Glomerular endothelial cell (primary cell): ENCODE measurements at regions not wholly inside any gene's neighbourhood (a gene's known extent, or its start where the extent isn't known, plus 50 kb on each side); places are given as distances from the start of the nearest gene placed in this dataset.

Experiments used
- DNase-seq: peaks from one replicate; pipeline ENCODE4 v3.0.0-alpha.2; 2011; ENCODE audit warnings: low read depth, low spot score; ENCODE audit errors: extremely low read depth

DNA sequence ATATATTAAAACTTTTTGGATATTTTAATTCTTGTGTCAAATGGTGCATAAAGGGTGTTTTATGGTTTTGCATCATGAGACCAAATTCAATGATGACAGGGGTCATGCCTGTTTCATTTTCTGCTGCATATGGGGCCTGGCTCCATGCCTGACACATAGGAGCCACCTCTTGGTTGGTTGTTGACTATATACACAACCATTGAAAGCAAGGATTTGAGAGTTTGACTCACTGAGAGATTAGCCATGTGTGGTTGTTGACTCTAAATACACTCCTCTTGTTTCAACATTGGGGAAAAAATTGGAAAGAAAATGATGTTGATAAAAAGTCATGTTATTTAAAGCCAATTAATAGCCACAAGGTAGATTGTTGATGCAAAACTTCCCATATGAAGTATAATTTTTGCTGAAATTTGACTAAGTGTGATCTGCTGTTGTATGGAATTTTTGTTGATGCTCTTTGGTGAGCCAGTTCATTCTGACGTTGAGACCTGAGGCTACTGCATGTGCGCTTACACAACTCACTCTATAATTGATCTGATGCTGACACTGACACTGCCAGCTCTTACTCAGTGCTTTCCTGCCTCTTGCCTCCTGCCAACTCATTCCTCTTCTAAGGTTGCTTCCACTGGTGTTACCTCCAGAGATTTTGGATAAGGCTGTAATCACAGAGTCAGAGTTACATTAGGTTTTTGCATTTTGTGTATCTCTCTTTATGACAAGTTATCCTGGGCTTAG is 446.2 kb upstream of the SLC14A2 start:
- no peak for DNase-seq

DNA sequence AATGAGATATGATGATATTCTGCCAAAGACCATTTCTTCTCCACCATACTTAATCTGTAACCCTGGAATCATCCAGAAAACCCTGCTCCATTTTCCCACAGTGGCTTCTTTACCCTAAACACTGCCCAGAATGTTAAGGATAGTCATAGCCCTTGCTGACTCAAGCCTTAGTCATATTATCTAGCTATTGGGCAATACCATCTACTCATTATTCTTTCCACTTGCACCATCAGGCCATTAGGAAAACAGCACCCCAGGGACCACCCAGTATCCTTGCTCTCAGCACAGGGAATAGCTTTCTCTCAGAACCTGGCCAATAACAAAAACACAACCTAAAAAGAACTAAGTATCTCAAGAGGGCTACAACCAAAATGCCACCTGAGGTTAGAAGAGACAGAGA is 445.7 kb upstream of the SLC14A2 start:
- DNase-seq = no peak

DNA sequence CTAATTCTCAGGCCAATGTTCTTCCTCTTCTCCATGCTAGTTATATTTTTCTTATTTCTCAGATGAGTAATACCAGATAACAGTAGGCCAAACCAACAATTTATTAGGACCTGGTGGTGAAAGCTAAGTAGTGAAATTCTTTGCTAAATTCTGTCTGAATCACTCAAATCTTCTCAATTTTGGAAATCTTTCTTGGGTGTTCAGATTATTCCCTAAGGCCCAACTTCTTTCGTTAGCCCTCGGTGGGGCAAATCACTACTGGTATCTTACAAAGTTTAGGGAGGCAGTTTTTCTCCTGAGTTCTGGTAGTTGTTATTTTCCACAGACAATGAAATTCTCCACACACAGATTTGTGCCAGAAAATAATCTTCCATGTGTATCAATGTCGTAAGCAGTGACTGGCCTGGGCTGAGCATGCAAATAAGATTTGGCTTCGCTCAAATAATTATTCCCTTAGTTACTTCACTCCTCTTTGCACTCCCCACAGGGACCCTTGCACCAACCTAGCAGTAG is 443.5 kb upstream of the SLC14A2 start:
- DNase-seq = no peak

DNA sequence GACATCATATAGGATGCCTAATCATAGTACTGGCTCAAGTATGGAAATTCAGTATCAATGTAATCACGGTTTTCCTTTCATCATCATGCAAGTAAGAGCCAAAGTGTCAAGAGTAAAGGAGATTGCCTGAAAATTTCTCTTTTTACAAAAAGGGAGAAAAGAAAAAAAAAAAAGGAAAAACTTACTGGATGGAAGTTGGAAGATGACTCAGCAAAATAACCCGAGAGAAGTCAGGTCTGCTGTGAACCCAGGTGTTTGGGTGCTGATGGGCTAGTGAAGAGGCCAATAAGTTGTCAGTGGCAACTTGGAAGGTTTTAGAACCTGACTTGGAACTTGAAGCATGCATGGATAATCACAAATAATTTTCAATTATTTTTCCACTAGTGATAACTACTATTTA is 441.9 kb upstream of the SLC14A2 start:
- no peak for DNase-seq

DNA sequence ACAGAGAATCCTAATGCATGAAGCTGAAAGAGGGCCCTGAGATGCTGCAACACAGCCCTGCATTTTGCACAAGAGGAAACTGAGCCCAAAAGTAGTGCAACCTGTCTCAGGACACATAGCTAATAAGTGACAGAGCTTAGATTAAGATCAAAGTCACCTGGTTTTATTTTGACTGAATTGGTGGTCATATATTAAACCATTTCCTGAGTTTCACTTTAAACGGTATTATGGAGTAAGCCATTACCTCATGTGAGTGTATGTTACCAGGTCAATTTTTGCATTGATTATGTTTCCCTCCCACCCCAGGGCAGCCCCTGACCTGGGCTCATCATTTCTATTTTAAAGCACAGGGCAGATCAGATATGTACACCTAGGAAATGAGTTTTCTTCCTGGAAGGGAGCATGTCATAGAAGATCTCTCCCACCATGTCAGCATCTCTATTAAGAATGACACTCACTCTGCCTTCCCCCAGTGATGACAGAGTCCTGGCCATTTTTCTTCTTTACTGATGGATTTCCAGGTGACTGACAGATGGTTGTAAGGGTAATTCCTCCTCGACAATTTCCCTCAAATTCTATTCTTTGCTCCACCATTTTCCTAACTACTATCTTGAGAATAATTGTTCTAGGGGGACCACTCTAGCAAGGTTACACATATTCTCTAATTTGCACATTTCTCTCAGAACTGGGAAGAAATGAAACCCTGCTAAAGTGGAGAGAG is 441.3 kb upstream of the SLC14A2 start:
- no peak for DNase-seq

DNA sequence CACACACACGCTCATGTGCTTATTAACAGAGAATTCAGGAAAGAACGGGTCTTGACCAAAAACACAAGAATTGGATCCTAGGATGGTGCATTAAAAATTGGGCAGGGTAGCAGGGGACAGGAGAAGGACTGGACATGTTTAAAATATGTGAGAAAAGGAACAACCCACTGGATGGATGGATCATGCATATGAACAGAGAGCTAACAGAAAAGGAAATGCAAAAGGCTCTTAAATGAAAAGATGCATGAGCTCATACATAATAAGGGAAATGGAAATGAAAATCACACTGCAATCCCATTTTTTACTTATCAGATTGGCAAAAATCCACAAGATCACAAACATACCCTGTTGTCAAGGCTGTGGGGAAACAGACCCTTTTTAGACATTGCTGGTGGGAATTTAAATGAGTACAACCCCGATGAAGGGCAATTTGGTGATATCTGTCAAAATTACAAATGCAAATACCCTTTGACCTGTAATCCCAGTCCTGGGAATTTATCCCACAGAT is 440.6 kb upstream of the SLC14A2 start:
- DNase-seq = no peak

DNA sequence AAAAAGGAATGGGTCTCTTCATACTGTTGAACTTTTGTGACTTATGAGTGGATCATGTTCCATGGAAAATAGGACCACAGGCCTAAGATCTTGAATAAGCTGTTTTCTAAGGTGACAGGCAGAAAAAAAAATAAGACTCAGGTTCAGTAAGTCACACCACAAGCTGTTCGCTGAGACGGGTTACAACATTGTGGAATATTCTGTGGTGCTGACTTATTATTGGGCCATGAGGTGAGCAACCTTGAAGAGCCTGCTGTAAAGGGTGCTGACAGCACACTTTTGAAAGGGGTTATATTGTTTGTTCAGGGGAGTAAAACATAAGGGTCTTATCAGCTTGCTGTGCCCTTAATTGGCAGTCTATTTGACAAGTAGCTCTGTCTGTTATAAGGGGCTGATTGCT is 439.8 kb upstream of the SLC14A2 start:
- no peak for DNase-seq

DNA sequence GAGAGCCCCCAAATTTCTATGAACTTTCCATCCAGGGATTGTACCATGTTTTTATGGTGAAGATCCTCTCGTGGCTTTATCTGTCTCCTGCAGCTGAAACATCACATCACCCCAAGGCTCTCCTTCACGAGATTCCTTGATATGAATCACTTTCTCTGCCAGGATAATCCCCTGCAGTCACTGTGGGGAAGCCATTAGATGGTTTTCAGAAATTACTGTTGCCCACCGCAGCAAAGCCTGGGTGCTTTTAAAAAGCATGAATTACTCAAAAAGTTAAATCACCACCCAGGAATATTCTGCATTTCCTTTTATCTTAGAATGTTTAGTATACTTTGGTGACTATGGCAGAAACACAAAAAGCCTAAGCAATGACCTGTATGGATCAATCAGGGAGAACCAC is 428.4 kb upstream of the SLC14A2 start:
- DNase-seq = no peak

DNA sequence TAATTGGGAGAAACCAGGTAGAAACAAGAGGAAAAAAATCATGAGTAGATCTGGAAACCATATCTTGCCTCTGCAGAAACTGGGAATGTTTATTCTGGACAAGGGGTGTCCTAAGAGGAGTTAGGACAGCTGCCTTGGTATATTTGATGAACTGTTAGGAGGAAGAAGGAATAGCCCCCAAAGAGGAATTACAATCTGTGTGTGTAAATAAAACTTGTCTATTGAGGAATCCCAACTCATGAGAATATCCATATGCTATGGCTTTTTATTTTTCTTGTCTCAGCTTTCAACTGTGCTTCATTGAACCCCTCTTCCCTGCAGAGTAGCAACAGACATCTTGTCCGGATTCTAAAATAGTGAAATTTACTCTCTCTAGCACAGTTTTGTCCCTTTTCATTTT is 423.5 kb upstream of the SLC14A2 start:
- no peak for DNase-seq

DNA sequence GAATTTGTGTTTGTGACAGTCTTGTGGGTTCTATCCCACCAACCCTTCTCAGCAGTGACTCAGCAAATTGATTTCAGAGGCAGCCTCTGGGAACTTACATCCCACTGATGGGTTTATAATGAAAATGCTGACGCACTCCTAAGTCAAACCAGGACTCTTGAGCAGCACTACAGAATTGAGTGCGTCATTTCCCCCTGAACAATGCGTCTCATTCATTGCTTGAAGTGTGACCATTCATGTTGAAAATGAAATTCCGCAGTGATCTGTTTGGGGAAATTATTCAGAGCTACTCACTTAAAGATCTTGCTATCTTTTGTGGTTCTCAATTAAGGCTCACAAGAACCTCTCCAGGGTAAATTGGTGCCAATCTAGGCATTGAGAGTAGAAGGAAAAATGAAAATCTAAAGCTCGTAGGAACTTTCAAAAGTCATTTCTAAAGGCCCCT is 417.7 kb upstream of the SLC14A2 start:
- no peak for DNase-seq

DNA sequence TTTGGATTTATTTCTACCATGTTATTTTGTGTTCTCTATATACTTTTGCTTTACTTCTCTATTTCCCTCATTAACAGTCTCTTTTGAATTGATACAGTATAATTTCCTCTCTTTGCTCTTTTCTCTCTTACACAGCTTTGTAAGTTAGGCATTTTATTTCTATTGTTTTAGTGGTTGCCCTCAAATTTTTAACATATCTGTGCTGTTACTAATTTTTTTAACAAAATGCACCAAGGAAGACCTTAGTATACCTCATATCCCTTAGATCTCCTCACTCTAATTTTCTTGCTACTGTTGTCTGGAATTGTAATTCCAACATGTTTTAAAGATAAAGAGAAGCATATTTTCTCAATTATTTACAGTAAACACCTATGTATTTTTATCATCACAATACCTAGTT is 416.8 kb upstream of the SLC14A2 start:
- DNase-seq = no peak

DNA sequence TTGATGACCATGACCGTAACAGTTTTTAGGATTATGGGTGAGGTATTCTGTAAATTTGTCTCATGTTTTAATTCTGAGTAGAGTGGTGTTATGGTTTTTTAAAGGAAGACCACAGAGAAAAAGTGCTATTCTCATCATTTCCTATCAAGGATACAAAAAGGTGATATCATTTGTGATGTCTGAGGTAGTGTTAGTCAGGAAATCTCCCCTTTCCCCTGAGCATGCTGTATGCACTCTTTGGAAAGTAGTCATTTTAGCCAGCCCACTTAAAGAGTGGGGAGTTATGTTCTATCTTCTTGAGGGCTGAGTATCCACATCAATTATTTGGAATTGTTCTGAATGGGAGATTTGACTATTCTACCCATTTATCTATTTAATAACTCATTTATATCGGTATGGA is 414.2 kb upstream of the SLC14A2 start:
- no peak for DNase-seq

DNA sequence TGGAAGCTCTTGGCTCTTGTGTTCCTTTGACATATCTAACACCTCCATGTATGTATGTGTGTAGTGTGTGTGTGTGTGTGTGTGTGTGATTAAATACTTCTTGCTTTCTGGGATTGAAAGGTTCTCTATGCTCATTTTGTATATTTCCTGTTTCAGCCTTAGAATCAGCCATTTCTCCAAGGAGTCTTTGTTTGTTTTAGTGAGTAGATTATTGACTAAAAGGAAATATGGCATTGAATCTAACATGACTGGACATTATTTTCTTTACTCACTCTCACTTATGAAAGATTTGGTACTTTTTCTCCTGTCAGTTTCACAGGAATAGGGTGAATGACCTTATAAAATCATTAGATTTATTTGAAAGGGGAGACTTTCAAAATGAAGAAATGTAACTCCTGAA is 413.8 kb upstream of the SLC14A2 start:
- DNase-seq = no peak

DNA sequence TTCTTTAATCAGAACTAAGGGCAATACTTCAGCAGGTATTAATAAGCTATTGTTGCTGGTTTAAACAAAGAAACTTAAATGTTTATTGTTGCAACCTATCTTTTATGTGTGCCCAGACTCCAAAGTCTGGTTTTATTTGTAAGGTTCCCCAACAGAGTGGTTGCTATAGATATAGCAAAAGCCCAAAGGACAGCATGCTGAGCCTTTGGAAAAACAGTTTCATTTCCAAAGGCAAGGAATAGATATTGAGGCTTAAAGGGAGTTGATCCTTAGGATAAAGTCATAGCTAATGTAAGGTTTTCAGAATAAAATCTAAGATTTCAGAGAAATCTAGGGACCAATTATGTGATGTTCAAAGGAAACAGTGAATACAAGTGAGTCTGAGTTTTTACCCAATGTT is 413.2 kb upstream of the SLC14A2 start:
- no peak for DNase-seq

DNA sequence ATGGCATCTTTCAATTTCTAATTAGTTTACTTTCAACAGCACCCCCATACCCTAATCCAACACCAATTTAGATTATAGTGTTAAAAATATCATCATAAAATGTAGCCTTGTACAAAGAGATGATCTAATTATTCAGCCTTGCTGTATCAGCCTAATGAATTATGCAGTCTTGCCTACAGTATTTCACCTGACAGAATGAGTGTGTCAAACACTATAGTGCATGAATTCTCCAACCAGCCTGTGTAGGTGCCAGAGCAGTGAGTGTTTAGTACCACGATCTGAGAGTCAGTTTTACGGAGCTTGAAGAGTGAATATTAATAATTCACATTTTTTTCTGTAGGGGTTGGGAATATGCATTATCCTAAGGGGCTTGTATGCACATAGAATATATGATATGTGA is 411.6 kb upstream of the SLC14A2 start:
- no peak for DNase-seq

DNA sequence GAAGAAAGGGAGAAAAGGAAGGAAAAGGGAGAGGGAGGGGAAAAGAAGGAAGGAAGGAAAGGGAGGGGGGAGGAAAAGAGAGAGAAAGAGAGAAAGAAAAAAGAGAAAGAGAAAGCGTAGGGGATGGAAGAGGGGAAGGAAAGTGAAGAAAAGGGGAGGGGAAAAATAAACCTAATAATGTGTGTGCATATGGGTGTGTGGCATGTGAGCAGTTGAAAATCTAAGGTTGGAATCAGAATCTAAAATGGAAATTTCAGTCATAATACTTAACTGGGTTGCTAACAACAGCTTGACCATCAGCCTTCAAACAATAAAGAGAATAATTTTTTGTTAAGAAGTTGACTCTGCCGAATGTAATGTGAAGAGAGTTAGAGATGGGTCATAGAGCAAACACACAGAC is 407.9 kb upstream of the SLC14A2 start:
- DNase-seq = no peak

DNA sequence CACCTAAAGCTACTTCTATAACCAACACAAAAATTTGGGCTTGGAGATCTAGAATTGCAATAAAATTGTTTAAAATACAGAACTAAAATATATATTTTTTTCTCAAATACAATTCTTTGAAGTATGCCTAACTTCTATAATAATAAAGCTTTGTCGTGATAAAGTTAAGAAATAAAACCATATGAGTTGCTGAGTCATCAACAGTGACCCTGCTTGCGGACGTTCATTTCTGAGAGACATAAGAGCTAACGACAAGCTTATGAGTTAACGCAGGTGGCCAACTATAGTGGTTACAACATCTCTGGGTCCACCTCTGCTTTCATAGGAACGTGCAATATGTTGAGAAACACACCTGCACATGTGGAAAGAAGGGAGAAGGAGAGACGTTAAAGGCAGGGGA is 407.1 kb upstream of the SLC14A2 start:
- DNase-seq = no peak

DNA sequence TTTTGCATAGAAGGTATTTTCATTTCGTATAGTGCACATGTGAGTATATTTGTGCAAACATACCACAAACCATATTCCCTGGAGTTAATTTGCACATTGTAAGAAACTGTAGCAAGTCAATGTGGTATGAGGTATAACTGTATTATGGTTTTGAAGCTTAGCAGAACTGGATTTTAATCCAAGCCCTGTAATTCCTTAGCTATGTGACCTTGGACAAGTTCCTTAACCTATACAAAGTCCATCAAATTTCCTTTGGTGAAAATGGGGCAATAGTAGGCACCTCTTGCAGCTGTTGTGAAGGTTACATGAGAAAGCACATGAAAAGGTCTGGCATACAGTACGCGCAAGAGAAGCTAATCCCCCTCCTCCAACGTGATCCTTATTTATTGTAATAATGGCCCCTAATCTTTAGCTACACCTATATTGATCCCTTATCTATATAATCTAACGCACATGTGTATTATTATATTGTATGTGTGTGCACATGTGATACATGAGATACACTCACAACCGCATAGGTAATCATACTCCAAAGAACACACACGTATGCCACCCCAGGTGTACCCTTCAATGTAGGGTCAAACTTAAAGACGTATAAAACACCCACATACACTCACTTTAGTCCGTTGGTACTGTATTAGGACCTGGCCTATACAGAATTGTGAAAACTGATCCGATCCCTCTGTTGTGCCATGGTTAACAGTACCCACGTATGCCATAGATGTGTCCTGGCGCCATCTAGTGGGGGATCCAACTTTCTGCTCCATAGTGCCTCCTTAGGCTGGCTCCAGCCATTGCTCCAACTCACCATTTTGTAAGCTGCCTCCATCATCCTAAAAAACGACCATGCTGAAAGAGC is 402.9 kb upstream of the SLC14A2 start:
- DNase-seq = peak; percentile 48

DNA sequence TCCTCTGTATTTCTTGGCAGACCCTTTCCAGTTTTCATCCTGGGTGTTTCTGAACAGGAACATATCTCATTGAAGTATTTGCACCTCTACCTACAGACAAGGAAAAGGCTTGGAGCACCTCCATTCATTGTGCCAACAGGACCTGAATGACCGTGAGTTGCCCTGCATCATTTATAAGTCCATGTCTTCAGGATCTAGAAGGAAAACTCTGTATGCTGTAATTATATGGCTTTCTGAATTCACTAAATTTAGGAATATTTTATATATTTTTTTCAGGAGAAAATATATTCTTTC is 402.3 kb upstream of the SLC14A2 start:
- DNase-seq = no peak

DNA sequence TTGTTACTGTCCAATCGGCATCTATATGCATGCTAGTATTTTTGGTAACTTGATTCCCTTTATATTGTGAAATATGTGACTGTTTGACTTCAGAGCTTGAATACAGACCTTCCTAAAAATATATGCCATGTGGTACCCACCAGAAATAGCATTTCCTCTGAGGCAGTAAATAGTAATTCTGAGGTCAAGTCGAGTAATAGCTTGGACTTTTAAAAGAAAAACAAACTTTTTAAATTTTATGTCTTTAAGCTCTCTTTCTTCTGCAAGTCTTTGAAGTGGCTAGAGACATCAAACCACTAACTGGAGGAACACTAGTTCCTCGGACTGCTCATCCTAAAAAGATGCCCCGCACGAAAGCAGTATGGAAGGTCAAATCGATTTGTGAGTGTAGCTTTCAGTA is 396.8 kb upstream of the SLC14A2 start:
- no peak for DNase-seq

DNA sequence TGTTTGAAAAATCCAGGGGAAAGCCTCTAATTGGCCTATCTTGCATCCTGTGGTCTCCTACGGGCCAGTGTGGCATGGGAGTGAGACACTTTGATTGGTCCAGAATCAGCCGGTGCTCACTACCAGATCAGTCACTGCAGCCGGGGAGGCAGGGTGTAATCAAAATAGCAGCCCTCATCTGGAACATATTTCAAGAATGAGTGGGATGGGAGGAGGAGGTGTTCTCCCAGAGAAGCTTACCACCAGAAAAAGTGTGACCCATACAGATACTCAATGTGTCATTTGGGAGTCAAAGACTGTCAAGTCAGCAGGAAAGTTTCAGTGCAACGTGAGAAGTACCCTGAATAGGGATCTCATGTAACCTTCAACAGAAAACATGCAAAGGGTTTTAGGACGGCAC is 393.9 kb upstream of the SLC14A2 start:
- DNase-seq = no peak
